ENCODE measurements at regions not wholly inside any gene's neighbourhood (a gene's known extent, or its start where the extent isn't known, plus 50 kb on each side); places are given as distances from the start of the nearest gene placed in this dataset.

DNA sequence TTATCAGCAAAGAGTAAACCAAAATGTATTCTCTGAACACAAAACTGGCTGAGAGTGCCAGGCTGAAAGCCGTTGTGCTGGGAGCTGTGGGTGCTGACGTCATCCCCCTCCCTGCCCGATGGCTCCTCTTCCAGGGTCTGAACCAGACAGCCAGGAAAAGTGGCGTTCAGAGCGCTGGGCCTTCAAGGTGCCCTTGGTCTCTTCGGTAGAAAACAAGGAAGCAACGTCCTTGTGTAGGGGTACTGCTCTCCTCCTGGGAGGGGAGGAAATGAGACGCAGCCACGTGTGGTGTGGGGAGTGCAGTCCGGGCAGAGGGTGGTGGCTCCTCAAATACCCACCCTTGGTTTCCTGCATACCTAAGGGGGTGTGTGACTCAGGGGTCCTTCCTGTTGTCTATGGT is 394.7 kb downstream of the SEC14L1 start:
- Histone ChIP-seq H3K27ac (no peak overlapping the region), H3K27me3 (ENCODE audit: insufficient read depth, low read depth) (no peaks in the 10 kb centered on the region), H3K79me2 (ENCODE audit: insufficient read depth, low read depth) (no peaks in the 10 kb centered on the region), H4K20me1 (ENCODE audit: insufficient read depth) (no peaks in the 10 kb centered on the region), H3K4me2 (no peak overlapping the region), H2AFZ (ENCODE audit: low read depth) (no peak overlapping the region), H3K36me3 (ENCODE audit: insufficient read depth) (no peaks in the 10 kb centered on the region), H3K4me1 (ENCODE audit: low read depth, poor library complexity, severe bottlenecking) (no peaks in the 10 kb centered on the region), H3K9ac (no peak overlapping the region), H3K4me3 (IDR thresholded peaks at IDR 0.05; ENCODE audit: insufficient read depth, low read depth, low read length) (no peak overlapping the region)
- TF ChIP-seq, protein P1, sequence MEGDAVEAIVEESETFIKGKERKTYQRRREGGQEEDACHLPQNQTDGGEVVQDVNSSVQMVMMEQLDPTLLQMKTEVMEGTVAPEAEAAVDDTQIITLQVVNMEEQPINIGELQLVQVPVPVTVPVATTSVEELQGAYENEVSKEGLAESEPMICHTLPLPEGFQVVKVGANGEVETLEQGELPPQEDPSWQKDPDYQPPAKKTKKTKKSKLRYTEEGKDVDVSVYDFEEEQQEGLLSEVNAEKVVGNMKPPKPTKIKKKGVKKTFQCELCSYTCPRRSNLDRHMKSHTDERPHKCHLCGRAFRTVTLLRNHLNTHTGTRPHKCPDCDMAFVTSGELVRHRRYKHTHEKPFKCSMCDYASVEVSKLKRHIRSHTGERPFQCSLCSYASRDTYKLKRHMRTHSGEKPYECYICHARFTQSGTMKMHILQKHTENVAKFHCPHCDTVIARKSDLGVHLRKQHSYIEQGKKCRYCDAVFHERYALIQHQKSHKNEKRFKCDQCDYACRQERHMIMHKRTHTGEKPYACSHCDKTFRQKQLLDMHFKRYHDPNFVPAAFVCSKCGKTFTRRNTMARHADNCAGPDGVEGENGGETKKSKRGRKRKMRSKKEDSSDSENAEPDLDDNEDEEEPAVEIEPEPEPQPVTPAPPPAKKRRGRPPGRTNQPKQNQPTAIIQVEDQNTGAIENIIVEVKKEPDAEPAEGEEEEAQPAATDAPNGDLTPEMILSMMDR (conservative IDR thresholded peaks at IDR 0.05; ENCODE audit: low read depth, low read length): no peak

DNA sequence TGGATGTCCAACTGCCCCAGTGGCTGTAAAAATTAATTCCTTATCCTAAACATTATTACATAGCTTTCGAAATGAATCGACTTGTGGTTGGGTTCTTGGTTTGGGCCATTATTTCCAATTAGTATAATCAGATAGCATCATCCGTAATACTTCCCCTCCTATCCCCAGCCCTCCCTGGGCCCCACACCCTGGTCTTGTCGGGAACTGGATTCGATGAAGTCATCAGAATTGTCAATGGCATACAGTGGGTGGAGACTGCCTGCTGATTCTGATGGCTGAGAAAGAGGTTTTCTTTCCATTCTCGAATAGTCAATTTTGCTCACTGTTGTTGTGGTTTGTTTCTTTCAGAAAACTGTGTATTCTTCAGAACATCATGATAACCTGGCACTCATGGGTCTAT is 395.1 kb downstream of the SEC14L1 start:
- H3K27ac ChIP-seq: no peak overlapping the region
- no peaks in the 10 kb centered on the region for H3K4me1 ChIP-seq (ENCODE audit: low read depth, poor library complexity, severe bottlenecking)
- TF ChIP-seq, protein P1 (conservative IDR thresholded peaks at IDR 0.05; ENCODE audit: low read depth, low read length): no peak
- H3K4me3 ChIP-seq (IDR thresholded peaks at IDR 0.05; ENCODE audit: insufficient read depth, low read depth, low read length): no peak overlapping the region
- no peak overlapping the region for H2AFZ ChIP-seq (ENCODE audit: low read depth)
- H4K20me1 ChIP-seq (ENCODE audit: insufficient read depth): no peaks in the 10 kb centered on the region
- no peak overlapping the region for H3K4me2 ChIP-seq
- H3K36me3 ChIP-seq (ENCODE audit: insufficient read depth): no peaks in the 10 kb centered on the region
- H3K9ac ChIP-seq: no peak overlapping the region
- no peaks in the 10 kb centered on the region for H3K79me2 ChIP-seq (ENCODE audit: insufficient read depth, low read depth)
- no peaks in the 10 kb centered on the region for H3K27me3 ChIP-seq (ENCODE audit: insufficient read depth, low read depth)

- Histone ChIP-seq H3K4me1 (ENCODE audit: low read depth, poor library complexity, severe bottlenecking) (peaks cover 6% of the 10 kb centered on the region), H3K27me3 (ENCODE audit: insufficient read depth, low read depth) (no peaks in the 10 kb centered on the region), H3K27ac (no peak overlapping the region), H2AFZ (ENCODE audit: low read depth) (no peak overlapping the region), H3K79me2 (ENCODE audit: insufficient read depth, low read depth) (no peaks in the 10 kb centered on the region), H4K20me1 (ENCODE audit: insufficient read depth) (no peaks in the 10 kb centered on the region), H3K36me3 (ENCODE audit: insufficient read depth) (no peaks in the 10 kb centered on the region), H3K4me3 (IDR thresholded peaks at IDR 0.05; ENCODE audit: insufficient read depth, low read depth, low read length) (no peak overlapping the region), H3K4me2 (no peak overlapping the region), H3K9ac (no peak overlapping the region)
- TF ChIP-seq, protein P1 (conservative IDR thresholded peaks at IDR 0.05; ENCODE audit: low read depth, low read length): no peak
These were observed 396.8 kb downstream of the SEC14L1 start for GRCh38 chr17:77537566-77537965.

GRCh38 chr17:77540531-77540930 is 399.8 kb downstream of the SEC14L1 start:
- Histone ChIP-seq H3K4me3 (IDR thresholded peaks at IDR 0.05; ENCODE audit: insufficient read depth, low read depth, low read length) (no peak overlapping the region), H3K4me1 (ENCODE audit: low read depth, poor library complexity, severe bottlenecking) (peaks cover 6% of the 10 kb centered on the region), H3K79me2 (ENCODE audit: insufficient read depth, low read depth) (no peaks in the 10 kb centered on the region), H4K20me1 (ENCODE audit: insufficient read depth) (no peaks in the 10 kb centered on the region), H3K27ac (no peak overlapping the region), H3K36me3 (ENCODE audit: insufficient read depth) (no peaks in the 10 kb centered on the region), H2AFZ (ENCODE audit: low read depth) (no peak overlapping the region), H3K9ac (no peak overlapping the region), H3K4me2 (no peak overlapping the region), H3K27me3 (ENCODE audit: insufficient read depth, low read depth) (no peaks in the 10 kb centered on the region)
- TF ChIP-seq, protein P1 (conservative IDR thresholded peaks at IDR 0.05; ENCODE audit: low read depth, low read length): no peak
